ENCODE measurements at regions not wholly inside any gene's neighbourhood (a gene's known extent, or its start where the extent isn't known, plus 50 kb on each side); places are given as distances from the start of the nearest gene placed in this dataset.
"Not testable (repeated sequence)": the region's sequence is repeated elsewhere in the genome, so short reads cannot be mapped to it uniquely, and the experiment has no call there.

- no peak for DNase-seq (ENCODE audit: low read depth)
Observed at GRCh38 chr2:22902180-22902550, 482.8 kb upstream of the KLHL29 start.

- DNase-seq (ENCODE audit: low read depth), result no peak
Observed at GRCh38 chr2:22902662-22903165, 482.3 kb upstream of the KLHL29 start.

- DNase-seq (ENCODE audit: low read depth), result no peak
Observed at GRCh38 chr2:22903616-22904015, 481.4 kb upstream of the KLHL29 start.

- DNase-seq (ENCODE audit: low read depth), result no peak
Observed at GRCh38 chr2:22904126-22904684, 480.8 kb upstream of the KLHL29 start.

- no peak for DNase-seq (ENCODE audit: low read depth)
Observed at GRCh38 chr2:22907330-22907729, 477.6 kb upstream of the KLHL29 start.

GRCh38 chr2:22912398-22912797 is 472.6 kb upstream of the KLHL29 start:
- DNase-seq (ENCODE audit: low read depth), result no peak

GRCh38 chr2:22929998-22930397 is 455.0 kb upstream of the KLHL29 start:
- DNase-seq (ENCODE audit: low read depth), result no peak

GRCh38 chr2:22930781-22931180 is 454.2 kb upstream of the KLHL29 start:
- DNase-seq (ENCODE audit: low read depth), result no peak

- DNase-seq (ENCODE audit: low read depth), result no peak
Observed at GRCh38 chr2:22932288-22932687, 452.7 kb upstream of the KLHL29 start.

- DNase-seq (ENCODE audit: low read depth), result no peak
Observed at GRCh38 chr2:22934747-22935146, 450.2 kb upstream of the KLHL29 start.

- no peak for DNase-seq (ENCODE audit: low read depth)
Observed at GRCh38 chr2:22942441-22942840, 442.5 kb upstream of the KLHL29 start.

GRCh38 chr2:22944143-22944542 is 440.8 kb upstream of the KLHL29 start:
- no peak for DNase-seq (ENCODE audit: low read depth)

GRCh38 chr2:22946553-22946952 is 438.4 kb upstream of the KLHL29 start:
- no peak for DNase-seq (ENCODE audit: low read depth)

- no peak for DNase-seq (ENCODE audit: low read depth)
Observed at GRCh38 chr2:22947741-22948140, 437.2 kb upstream of the KLHL29 start.

- no peak for DNase-seq (ENCODE audit: low read depth)
Observed at GRCh38 chr2:22950431-22950830, 434.5 kb upstream of the KLHL29 start.

- no peak for DNase-seq (ENCODE audit: low read depth)
Observed at GRCh38 chr2:22952656-22953225, 432.2 kb upstream of the KLHL29 start.

GRCh38 chr2:22957446-22957845 is 427.5 kb upstream of the KLHL29 start:
- DNase-seq (ENCODE audit: low read depth), result no peak

- DNase-seq (ENCODE audit: low read depth), result no peak
Observed at GRCh38 chr2:22958308-22958707, 426.7 kb upstream of the KLHL29 start.

GRCh38 chr2:22967756-22968155 is 417.2 kb upstream of the KLHL29 start:
- no peak for DNase-seq (ENCODE audit: low read depth)

GRCh38 chr2:22970284-22970975 is 414.5 kb upstream of the KLHL29 start:
- no peak for DNase-seq (ENCODE audit: low read depth)

GRCh38 chr2:22970991-22971390 is 414.0 kb upstream of the KLHL29 start:
- no peak for DNase-seq (ENCODE audit: low read depth)

GRCh38 chr2:22981785-22982184 is 403.2 kb upstream of the KLHL29 start:
- no peak for DNase-seq (ENCODE audit: low read depth)

- DNase-seq (ENCODE audit: low read depth), result not testable (repeated sequence)
Observed at GRCh38 chr2:22984152-22984551, 400.8 kb upstream of the KLHL29 start.

GRCh38 chr2:22990246-22990645 is 394.7 kb upstream of the KLHL29 start:
- no peak for DNase-seq (ENCODE audit: low read depth)
